Progenitor cell of endocrine pancreas (in vitro differentiated cells): ENCODE measurements at regions not wholly inside any gene's neighbourhood (a gene's known extent, or its start where the extent isn't known, plus 50 kb on each side); places are given as distances from the start of the nearest gene placed in this dataset.

Experiments used
- DNase-seq: peaks from one replicate; pipeline ENCODE4 v3.0.0; 2021; ENCODE audit warnings: low spot score; ENCODE audit not compliant: unreplicated experiment
- H3K27ac Mint-ChIP-seq: 2 replicates; pipeline ENCODE4 v1.8.0; 2021; ENCODE audit warnings: mild to moderate bottlenecking, moderate library complexity, mixed read lengths
- H3K27me3 Mint-ChIP-seq: 2 replicates; pipeline ENCODE4 v1.8.0; 2021; ENCODE audit warnings: mixed read lengths
- H3K36me3 Mint-ChIP-seq: 2 replicates; pipeline ENCODE4 v1.8.0; 2022; ENCODE audit warnings: mixed read lengths; ENCODE audit not compliant: insufficient read depth
- H3K4me1 Mint-ChIP-seq: 2 replicates; pipeline ENCODE4 v1.8.0; 2021; ENCODE audit warnings: low read depth, mixed read lengths
- H3K4me3 Mint-ChIP-seq: 2 replicates; pipeline ENCODE4 v1.8.0; 2021; ENCODE audit warnings: low read depth, mild to moderate bottlenecking, moderate library complexity, mixed read lengths
- H3K9me3 Mint-ChIP-seq: 2 replicates; pipeline ENCODE4 v1.8.0; 2021; ENCODE audit warnings: low read depth, mixed read lengths
- TF ChIP-seq, protein P1 (sequence below): fragments of 200-600 bp; sonication (generic); IDR thresholded peaks from one replicate; pipeline ENCODE4 v1.5.0; 2021; ENCODE audit warnings: antibody characterized with exemption, mild to moderate bottlenecking; ENCODE audit not compliant: unreplicated experiment

DNA sequence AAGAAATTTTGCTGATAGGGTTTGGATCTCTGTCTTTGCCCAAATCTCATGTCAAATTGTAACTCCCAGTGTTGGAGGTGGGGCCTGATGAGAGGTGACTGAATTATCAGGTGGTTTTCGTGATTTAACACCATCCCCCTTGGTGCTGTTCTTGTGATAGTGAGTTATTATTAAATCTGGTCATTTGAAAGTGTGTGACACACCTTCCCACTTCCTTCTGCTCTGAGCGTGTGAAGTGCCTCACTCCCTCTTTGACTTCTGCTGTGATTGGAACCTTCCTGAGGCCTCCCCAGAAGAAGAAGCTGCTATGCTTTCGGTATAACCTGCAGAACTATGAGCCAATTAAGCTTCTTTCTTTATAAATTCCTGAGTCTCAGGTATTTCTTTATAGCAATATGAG lies 632.0 kb downstream of the SLITRK5 start:
- TF ChIP-seq, protein P1, sequence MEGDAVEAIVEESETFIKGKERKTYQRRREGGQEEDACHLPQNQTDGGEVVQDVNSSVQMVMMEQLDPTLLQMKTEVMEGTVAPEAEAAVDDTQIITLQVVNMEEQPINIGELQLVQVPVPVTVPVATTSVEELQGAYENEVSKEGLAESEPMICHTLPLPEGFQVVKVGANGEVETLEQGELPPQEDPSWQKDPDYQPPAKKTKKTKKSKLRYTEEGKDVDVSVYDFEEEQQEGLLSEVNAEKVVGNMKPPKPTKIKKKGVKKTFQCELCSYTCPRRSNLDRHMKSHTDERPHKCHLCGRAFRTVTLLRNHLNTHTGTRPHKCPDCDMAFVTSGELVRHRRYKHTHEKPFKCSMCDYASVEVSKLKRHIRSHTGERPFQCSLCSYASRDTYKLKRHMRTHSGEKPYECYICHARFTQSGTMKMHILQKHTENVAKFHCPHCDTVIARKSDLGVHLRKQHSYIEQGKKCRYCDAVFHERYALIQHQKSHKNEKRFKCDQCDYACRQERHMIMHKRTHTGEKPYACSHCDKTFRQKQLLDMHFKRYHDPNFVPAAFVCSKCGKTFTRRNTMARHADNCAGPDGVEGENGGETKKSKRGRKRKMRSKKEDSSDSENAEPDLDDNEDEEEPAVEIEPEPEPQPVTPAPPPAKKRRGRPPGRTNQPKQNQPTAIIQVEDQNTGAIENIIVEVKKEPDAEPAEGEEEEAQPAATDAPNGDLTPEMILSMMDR, result no peak
- Mint-ChIP-seq H3K4me3 (no peak overlapping the region), H3K4me1 (no peaks in the 10 kb centered on the region), H3K36me3 (no peaks in the 10 kb centered on the region), H3K27ac (no peak overlapping the region), H3K27me3 (no peaks in the 10 kb centered on the region), H3K9me3 (peaks cover 10% of the 10 kb centered on the region)
- DNase-seq, result no peak

DNA sequence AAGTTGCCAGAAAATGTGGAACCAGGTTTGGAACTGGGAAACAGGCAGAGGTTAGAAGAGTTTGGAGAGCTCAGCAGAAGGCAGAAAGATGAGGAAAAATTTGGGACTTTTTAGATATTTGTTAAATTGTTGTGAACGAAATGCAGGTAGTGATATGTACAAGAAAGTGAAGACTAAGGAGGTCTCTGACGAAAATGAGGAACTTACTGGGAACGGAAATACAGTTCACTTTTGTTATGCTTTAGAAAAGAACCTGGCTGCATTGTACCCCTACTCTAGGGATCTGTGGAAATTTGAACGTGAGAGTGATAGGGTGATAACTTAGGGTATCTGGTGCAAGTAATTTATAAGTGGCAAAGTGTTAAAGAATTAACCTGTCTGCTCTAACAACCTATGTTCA lies 632.4 kb downstream of the SLITRK5 start:
- Mint-ChIP-seq H3K9me3 (peaks cover 10% of the 10 kb centered on the region), H3K4me3 (no peak overlapping the region), H3K27ac (no peak overlapping the region), H3K4me1 (no peaks in the 10 kb centered on the region), H3K36me3 (no peaks in the 10 kb centered on the region), H3K27me3 (no peaks in the 10 kb centered on the region)
- DNase-seq, result no peak
- TF ChIP-seq, protein P1, result no peak

DNA sequence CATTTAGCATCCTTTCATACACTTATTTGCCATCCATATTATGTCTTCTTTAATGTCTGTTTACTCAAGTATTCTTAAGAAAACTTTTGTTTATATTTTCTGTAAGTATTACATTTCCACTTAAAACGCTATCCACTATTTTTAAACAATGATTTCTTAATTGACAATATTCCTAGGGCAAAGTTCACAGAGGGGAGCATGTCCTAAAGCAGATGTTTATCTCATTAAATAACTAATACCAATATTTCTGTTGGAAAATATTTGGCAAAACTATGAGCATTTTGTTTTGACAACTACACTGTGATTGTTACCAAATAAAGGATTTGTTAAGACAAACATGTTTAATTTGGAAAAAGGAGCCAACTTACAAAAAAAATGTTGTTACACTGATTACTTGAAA lies 643.3 kb downstream of the SLITRK5 start:
- H3K36me3 Mint-ChIP-seq, result no peaks in the 10 kb centered on the region
- TF ChIP-seq, protein P1, result no peak
- peaks cover 10% of the 10 kb centered on the region for H3K9me3 Mint-ChIP-seq
- no peak overlapping the region for H3K4me3 Mint-ChIP-seq
- no peaks in the 10 kb centered on the region for H3K4me1 Mint-ChIP-seq
- no peaks in the 10 kb centered on the region for H3K27me3 Mint-ChIP-seq
- no peak overlapping the region for H3K27ac Mint-ChIP-seq
- DNase-seq, result no peak

DNA sequence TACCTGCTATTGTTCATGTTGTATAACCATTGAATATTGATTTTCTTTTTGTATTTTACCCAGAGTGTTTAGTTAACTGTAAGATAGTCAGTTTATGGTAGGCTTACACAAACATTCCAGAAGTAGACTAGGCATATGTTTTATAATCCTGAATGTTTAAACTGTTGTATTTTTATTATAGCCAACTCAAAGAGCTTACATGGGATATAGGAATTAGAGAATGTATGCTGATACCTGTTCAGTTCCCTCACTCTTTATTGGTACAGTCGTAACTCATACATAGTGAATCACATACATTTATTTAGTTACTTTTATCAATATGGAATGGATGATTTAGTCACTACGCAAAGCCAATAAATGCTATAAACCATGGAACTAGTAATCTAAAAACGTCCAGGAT lies 657.9 kb downstream of the SLITRK5 start:
- Mint-ChIP-seq H3K4me3 (no peak overlapping the region), H3K4me1 (peaks cover 2% of the 10 kb centered on the region), H3K36me3 (no peaks in the 10 kb centered on the region), H3K27ac (no peak overlapping the region), H3K27me3 (no peaks in the 10 kb centered on the region), H3K9me3 (peaks cover 9% of the 10 kb centered on the region)
- TF ChIP-seq, protein P1, result no peak
- no peak for DNase-seq

DNA sequence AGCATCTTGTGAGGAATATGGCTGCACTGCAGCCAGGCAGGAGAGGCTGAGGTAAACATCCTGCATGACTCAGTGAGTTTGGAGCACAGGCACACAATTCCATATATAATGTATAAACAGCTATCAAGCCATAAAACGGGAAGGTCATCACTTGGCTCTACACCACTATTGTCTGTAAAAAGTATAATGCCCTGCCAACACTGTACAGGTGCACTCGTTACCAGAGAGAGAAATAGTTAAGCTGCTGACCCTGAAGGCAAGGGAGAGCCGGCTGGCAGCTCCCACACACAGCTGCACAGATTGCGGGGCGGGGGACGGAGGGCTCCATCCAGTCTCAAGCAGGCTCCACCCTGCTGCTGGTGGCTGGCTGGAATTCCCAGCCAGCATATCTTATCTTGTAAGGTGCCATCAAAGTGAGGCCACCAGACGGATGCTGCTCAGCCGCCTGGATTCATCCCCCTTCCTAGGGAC lies 668.1 kb downstream of the SLITRK5 start:
- no peak overlapping the region for H3K4me3 Mint-ChIP-seq
- no peaks in the 10 kb centered on the region for H3K4me1 Mint-ChIP-seq
- no peak for DNase-seq
- peaks cover 1% of the 10 kb centered on the region for H3K9me3 Mint-ChIP-seq
- no peaks in the 10 kb centered on the region for H3K27me3 Mint-ChIP-seq
- peaks cover under 1% of the 10 kb centered on the region for H3K36me3 Mint-ChIP-seq
- TF ChIP-seq, protein P1, result no peak
- no peak overlapping the region for H3K27ac Mint-ChIP-seq
